ENCODE measurements at regions not wholly inside any gene's neighbourhood (a gene's known extent, or its start where the extent isn't known, plus 50 kb on each side); places are given as distances from the start of the nearest gene placed in this dataset.

DNA sequence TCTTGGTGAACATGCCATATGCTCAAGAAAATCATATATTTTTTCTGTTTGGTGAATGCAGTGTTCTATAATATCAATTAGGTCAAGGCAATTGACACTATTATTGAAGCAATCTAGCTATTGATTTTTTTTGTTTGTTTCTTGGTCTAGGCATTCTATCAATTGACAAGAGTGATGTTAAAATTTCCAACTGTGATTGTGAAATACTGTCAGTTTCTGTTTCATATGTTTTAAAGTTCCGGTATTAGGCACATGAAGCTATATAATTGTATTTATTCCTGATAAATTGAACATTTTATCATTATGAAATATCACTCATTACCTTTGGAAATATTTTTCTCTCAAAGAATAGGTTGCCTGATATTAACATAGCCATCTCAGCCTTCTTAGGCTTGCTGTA, 653.4 kb downstream of the HDGFL1 start:
- Mint-ChIP-seq H3K36me3 (no peaks in the 10 kb centered on the region), H3K4me1 (no peaks in the 10 kb centered on the region), H3K4me3 (no peak overlapping the region), H3K9me3 (peaks cover 24% of the 10 kb centered on the region), H3K27me3 (no peaks in the 10 kb centered on the region), H3K27ac (no peak overlapping the region)
- CTCF ChIA-PET, result no interaction called here
- no peak for DNase-seq

DNA sequence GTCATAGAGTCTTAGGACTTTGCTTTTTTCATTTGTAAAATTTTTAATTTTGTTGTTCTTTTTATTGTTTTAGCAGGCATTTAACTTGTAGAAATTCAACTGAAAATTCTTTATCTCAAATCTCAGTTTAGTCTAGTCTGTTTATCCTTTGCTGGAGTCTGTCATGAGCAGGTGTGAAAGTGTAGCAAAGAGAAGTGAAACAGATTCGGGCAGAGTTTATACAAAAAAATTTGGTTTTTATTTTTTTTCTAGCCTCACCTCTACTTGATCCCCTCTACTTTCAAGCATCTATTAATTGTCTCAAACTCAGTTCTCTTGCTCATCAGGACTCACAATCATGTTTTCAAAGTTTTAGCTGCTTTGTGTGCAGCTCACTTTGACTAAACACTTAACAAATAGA, 655.2 kb downstream of the HDGFL1 start:
- H3K27ac Mint-ChIP-seq, result no peak overlapping the region
- no peak overlapping the region for H3K4me3 Mint-ChIP-seq
- H3K36me3 Mint-ChIP-seq, result no peaks in the 10 kb centered on the region
- CTCF ChIA-PET, result no interaction called here
- peaks cover 37% of the 10 kb centered on the region for H3K9me3 Mint-ChIP-seq
- DNase-seq, result no peak
- no peaks in the 10 kb centered on the region for H3K27me3 Mint-ChIP-seq
- no peaks in the 10 kb centered on the region for H3K4me1 Mint-ChIP-seq

DNA sequence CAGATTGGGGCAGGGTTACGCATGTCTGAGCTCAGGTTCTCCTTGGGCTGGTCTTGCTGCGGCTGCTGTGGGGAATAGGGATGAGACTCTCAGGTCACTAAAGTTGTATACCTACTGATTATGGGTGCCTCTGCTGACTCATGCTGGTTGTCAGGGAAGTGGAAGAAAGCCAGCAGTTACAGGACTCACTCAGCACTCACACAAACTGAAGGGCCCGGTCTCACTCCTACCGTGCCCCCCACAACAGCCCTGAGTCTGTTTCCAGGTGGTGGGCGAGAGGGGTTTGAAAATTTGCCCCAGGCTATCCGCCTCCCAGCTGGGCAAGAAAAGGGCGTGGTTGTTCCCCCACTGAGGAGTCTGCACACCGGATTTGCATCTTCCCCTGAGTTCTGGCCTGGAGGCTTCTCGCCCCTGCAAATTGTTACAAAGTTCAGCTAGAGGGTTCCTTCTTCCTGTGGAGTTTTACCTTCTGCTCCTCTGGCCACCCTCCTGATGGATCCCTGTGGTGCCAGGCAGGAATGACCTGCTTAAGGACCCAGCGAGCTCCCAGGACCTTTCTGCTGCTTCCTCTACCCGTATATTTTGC, 659.2 kb downstream of the HDGFL1 start:
- DNase-seq, result no peak
- Mint-ChIP-seq H3K9me3 (peaks cover 36% of the 10 kb centered on the region), H3K4me3 (no peak overlapping the region), H3K4me1 (no peaks in the 10 kb centered on the region), H3K27me3 (no peaks in the 10 kb centered on the region), H3K27ac (no peak overlapping the region), H3K36me3 (no peaks in the 10 kb centered on the region)
- CTCF ChIA-PET, result no interaction called here

DNA sequence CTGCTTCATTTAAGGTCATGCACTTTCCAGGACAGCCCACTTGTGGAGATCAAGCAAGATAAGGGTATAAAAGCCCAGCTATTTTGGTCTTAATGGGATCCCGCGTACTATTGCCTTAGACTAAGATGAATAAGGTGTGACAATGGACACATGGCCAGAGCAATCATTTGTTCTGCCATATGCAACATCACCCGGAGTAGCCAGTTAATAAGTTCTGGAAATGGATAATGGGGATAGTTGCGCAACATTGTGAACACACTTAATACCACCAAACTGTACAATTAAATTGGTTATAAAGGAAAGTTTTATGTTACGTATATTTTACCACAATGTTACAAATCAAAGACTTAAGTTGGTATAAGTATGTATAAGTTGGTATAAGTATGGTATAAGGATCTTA, 674.5 kb downstream of the HDGFL1 start:
- Mint-ChIP-seq H3K36me3 (no peaks in the 10 kb centered on the region), H3K4me3 (no peak overlapping the region), H3K4me1 (no peaks in the 10 kb centered on the region), H3K27ac (no peak overlapping the region), H3K27me3 (no peaks in the 10 kb centered on the region), H3K9me3 (peaks cover 8% of the 10 kb centered on the region)
- no peak for DNase-seq
- CTCF ChIA-PET, result no interaction called here

DNA sequence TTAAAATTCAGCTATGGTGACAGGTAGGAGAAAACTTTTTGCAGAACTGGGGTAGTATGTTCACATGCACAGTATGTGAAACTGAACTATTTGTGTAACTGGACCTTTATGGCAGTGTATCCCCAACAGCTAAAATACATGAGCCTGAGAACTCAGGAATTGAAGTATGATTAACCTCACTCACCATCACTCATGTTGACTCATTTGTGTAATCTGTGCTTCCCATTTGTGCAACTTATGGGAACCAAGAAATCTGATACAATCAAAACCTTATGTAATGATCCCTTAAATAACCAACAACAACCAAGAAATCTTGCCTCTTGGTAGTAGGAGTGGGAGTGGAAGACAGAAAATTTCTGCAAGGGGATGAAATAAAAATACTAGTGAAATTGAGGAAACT, 674.9 kb downstream of the HDGFL1 start:
- H3K27ac Mint-ChIP-seq, result no peak overlapping the region
- no peaks in the 10 kb centered on the region for H3K27me3 Mint-ChIP-seq
- DNase-seq, result no peak
- H3K9me3 Mint-ChIP-seq, result peaks cover 8% of the 10 kb centered on the region
- no peak overlapping the region for H3K4me3 Mint-ChIP-seq
- no peaks in the 10 kb centered on the region for H3K36me3 Mint-ChIP-seq
- no peaks in the 10 kb centered on the region for H3K4me1 Mint-ChIP-seq
- CTCF ChIA-PET, result no interaction called here

DNA sequence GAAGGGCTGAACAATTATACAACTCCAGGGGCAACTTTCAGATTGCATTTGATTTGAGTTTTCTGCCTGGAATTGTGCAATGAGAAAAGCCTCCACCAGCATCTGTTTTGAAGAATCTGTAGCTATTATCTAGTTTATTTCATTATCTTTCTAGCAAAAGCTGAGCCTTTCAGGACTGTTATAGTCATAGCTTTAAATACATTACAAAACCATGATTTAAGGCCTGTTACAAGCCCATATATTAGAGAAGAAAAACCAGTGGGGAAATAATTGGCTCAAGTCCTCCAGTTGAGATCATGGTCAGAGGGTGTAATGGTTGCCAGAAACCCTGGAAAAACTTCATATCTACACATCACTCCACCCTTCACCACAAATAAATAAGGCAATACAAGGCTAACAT, 676.2 kb downstream of the HDGFL1 start:
- H3K4me3 Mint-ChIP-seq, result no peak overlapping the region
- no peak for DNase-seq

DNA sequence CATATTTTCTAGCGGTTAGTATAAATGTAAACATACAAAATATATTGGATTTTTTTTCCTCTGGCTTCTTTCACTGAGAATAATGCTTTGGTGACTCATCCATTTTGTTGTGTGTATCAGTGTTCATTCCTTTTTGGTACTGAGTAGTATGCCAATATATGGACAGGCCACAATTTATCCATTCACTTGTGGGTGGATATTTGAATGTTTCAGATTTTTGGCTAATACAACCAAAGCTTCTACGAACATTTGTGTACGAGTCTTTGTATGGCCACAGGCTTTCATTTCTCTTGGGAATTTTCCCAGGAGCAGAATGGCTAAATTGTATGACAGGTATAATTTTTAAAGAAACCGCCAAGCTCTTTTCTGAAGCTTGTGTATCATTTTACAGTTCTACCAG, 677.5 kb downstream of the HDGFL1 start:
- no peaks in the 10 kb centered on the region for H3K36me3 Mint-ChIP-seq
- H3K4me3 Mint-ChIP-seq, result no peak overlapping the region
- DNase-seq, result no peak
- H3K4me1 Mint-ChIP-seq, result no peaks in the 10 kb centered on the region
- CTCF ChIA-PET, result no interaction called here
- H3K9me3 Mint-ChIP-seq, result peaks cover 7% of the 10 kb centered on the region
- H3K27ac Mint-ChIP-seq, result no peak overlapping the region
- no peaks in the 10 kb centered on the region for H3K27me3 Mint-ChIP-seq

More for the DNA sequence above, 676.2 kb downstream of the HDGFL1 start:
- Mint-ChIP-seq H3K27me3 (no peaks in the 10 kb centered on the region), H3K9me3 (peaks cover 8% of the 10 kb centered on the region), H3K4me1 (no peaks in the 10 kb centered on the region), H3K36me3 (no peaks in the 10 kb centered on the region), H3K27ac (no peak overlapping the region)
- CTCF ChIA-PET, result no interaction called here

DNA sequence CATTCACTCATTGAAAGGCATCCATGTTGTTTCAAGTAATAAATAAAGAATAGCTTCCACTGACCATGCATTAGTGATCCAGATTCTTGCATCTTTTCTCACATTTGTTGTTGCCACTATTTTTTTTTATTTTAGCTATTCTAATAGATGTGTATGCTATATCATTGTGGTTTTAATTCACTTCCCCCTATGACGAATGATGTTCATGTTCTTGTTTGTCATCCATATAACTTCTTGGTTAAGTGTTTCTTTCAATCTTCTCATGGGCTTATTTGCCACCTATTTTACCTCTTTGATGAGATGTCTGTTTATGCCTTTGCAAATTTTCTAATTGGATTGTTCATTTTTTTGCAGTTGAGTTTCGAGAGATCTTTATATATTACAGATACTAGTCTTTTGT, 681.2 kb downstream of the HDGFL1 start:
- CTCF ChIA-PET, result no interaction called here
- no peaks in the 10 kb centered on the region for H3K36me3 Mint-ChIP-seq
- no peaks in the 10 kb centered on the region for H3K27me3 Mint-ChIP-seq
- no peak overlapping the region for H3K27ac Mint-ChIP-seq
- H3K9me3 Mint-ChIP-seq, result peaks cover 8% of the 10 kb centered on the region
- no peaks in the 10 kb centered on the region for H3K4me1 Mint-ChIP-seq
- H3K4me3 Mint-ChIP-seq, result no peak overlapping the region
- no peak for DNase-seq

DNA sequence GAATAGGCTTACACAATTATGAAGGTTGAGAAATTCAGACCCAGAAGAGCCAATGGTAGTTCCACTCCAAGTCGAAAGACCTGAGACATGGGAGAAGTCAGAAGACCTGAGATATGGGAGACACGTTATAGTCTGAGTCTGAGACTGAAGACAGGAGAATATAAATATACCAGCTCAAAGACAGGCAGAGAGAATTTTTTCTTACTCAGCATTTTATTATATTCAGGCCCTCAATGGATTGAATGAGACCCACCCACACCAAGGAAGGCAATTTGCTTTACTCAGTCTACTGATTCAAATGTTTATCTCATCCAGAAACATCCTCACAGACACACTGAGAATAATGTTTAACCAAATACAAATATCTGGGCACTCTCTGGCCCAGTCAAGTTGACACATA, 693.5 kb downstream of the HDGFL1 start:
- no peak overlapping the region for H3K4me3 Mint-ChIP-seq
- no peak for DNase-seq
- no peaks in the 10 kb centered on the region for H3K4me1 Mint-ChIP-seq
- H3K27me3 Mint-ChIP-seq, result no peaks in the 10 kb centered on the region
- no peaks in the 10 kb centered on the region for H3K36me3 Mint-ChIP-seq
- H3K27ac Mint-ChIP-seq, result no peak overlapping the region
- peaks cover 24% of the 10 kb centered on the region for H3K9me3 Mint-ChIP-seq
- CTCF ChIA-PET, result no interaction called here

DNA sequence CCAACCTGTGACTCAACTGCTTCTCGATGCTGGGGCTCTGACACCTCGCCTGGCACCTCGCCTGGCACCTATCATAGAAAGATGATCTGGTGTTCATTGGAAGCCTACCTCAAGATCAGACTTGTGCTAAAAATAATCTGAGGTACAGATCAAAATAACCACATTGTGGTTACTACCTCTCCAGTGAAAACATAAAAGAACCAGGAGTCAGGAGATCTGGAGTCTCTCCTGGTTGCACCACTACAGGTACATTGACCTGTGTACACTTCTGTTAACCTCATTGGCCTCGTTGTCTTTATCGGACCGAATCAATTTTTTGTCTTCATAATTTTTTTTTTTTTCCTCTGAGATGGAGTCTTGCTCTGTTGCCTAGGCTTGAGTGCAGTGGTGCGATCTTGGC, 695.9 kb downstream of the HDGFL1 start:
- DNase-seq, result no peak
- H3K27ac Mint-ChIP-seq, result no peak overlapping the region
- H3K9me3 Mint-ChIP-seq, result peaks cover 10% of the 10 kb centered on the region
- no peaks in the 10 kb centered on the region for H3K27me3 Mint-ChIP-seq
- no peak overlapping the region for H3K4me3 Mint-ChIP-seq
- CTCF ChIA-PET, result no interaction called here
- H3K4me1 Mint-ChIP-seq, result no peaks in the 10 kb centered on the region
- H3K36me3 Mint-ChIP-seq, result no peaks in the 10 kb centered on the region

DNA sequence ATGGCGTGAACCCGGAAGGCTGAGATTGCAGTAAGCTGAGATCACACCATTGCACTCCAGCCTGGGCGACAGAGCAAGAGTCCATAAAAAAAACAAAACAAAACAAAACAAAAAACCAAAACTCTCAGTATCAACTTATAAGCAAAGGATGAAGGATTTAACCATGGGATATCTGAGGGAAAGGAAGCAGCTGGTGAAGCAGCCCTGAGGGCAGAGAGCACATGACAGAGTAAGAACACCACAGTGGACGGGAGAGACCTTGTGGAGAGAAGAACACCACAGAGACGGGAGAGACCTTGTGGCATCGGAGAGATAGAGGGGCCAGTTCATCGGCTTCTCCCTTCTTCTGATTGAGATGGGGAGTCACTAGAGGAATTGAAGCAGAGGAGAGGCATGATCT, 697.2 kb downstream of the HDGFL1 start:
- DNase-seq, result no peak
- H3K4me1 Mint-ChIP-seq, result no peaks in the 10 kb centered on the region
- H3K9me3 Mint-ChIP-seq, result peaks cover 6% of the 10 kb centered on the region
- H3K27me3 Mint-ChIP-seq, result no peaks in the 10 kb centered on the region
- CTCF ChIA-PET, result no interaction called here
- no peak overlapping the region for H3K4me3 Mint-ChIP-seq
- no peaks in the 10 kb centered on the region for H3K36me3 Mint-ChIP-seq
- H3K27ac Mint-ChIP-seq, result no peak overlapping the region

DNA sequence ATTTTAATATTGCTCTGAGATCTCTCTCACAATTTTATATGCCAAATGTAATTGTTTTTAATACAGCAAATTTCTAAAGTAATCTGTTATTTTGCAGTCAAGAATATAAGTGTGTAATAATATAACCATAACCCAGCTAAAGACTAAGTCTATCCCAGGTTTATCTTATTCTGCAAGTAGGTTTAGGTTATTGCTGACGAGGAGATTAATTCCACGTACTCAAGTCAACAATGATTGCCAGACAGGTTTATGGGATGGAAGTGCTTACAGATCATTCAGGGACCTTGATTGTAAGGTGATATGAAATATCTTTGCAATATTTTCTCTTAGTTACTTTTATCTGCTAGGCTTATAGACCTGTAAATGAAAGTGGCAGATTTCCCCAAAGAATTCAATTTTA, 698.3 kb downstream of the HDGFL1 start:
- H3K4me1 Mint-ChIP-seq, result no peaks in the 10 kb centered on the region
- CTCF ChIA-PET, result no interaction called here

DNA sequence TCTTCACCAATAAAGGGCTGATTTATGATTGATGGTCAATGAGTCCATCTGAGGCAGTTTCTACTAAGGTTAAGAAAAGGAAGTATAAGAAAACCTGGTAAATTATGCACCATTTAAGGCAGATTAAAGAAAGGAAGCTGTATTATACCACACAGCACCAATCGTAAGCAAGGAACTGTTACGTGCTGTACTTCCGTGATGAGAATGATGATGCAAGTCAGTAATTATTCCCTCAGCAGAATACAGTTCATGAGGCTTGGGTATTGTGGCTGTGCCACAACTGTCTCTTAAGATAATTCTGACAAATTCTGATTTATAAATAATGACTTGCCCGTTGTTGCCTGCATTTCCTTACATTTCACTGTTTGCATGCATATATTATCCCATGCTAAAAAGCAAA, 699.0 kb downstream of the HDGFL1 start:
- no peak overlapping the region for H3K27ac Mint-ChIP-seq
- DNase-seq, result no peak
- no peaks in the 10 kb centered on the region for H3K36me3 Mint-ChIP-seq
- H3K4me1 Mint-ChIP-seq, result no peaks in the 10 kb centered on the region
- peaks cover 6% of the 10 kb centered on the region for H3K9me3 Mint-ChIP-seq
- H3K4me3 Mint-ChIP-seq, result no peak overlapping the region
- H3K27me3 Mint-ChIP-seq, result no peaks in the 10 kb centered on the region
- CTCF ChIA-PET, result no interaction called here

More for the DNA sequence above, 698.3 kb downstream of the HDGFL1 start:
- H3K27ac Mint-ChIP-seq, result no peak overlapping the region
- DNase-seq, result no peak
- no peaks in the 10 kb centered on the region for H3K36me3 Mint-ChIP-seq
- peaks cover 6% of the 10 kb centered on the region for H3K9me3 Mint-ChIP-seq
- no peak overlapping the region for H3K4me3 Mint-ChIP-seq
- no peaks in the 10 kb centered on the region for H3K27me3 Mint-ChIP-seq

DNA sequence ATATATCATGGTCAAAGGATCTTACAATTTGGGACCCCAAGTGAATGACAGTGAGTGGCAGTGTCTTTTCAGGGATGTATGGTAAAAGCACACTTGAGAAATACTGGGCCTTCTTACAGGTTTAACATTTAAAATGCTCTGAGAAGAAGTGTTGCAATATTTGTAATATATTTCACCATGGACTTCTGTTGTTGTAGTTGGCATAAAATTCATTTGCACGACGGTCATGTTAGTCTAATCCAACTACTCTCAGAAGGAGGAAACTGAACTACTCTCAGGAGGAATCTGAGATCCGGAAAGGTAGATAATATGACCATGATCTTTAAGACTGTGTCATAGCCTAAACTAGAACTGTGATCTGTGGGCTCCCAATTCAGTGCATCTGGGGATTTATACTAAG, 700.1 kb downstream of the HDGFL1 start:
- Mint-ChIP-seq H3K27ac (no peak overlapping the region), H3K4me1 (no peaks in the 10 kb centered on the region), H3K9me3 (peaks cover 6% of the 10 kb centered on the region), H3K4me3 (no peak overlapping the region), H3K27me3 (no peaks in the 10 kb centered on the region), H3K36me3 (no peaks in the 10 kb centered on the region)
- DNase-seq, result no peak
- CTCF ChIA-PET, result no interaction called here

DNA sequence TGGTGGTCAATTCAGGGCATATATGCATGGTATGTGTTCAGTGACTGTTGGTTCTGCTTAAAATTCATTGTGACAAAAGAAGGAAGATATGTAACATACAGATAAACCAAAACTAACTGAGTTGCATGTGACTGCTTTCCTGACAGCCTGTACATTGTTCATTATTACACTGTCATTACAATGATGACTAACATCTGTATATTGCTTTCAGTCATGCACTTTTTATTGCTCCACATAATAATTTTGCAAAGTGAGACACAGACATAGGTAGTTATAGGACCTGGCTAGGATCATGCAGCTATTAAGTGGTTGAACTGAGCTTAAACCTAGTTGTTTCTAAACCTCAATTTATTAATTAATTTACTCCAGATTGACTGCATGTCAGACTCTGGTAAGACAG, 703.2 kb downstream of the HDGFL1 start:
- Mint-ChIP-seq H3K9me3 (peaks cover 2% of the 10 kb centered on the region), H3K27me3 (no peaks in the 10 kb centered on the region), H3K4me1 (no peaks in the 10 kb centered on the region), H3K4me3 (no peak overlapping the region), H3K27ac (no peak overlapping the region), H3K36me3 (no peaks in the 10 kb centered on the region)
- CTCF ChIA-PET, result no interaction called here
- no peak for DNase-seq

DNA sequence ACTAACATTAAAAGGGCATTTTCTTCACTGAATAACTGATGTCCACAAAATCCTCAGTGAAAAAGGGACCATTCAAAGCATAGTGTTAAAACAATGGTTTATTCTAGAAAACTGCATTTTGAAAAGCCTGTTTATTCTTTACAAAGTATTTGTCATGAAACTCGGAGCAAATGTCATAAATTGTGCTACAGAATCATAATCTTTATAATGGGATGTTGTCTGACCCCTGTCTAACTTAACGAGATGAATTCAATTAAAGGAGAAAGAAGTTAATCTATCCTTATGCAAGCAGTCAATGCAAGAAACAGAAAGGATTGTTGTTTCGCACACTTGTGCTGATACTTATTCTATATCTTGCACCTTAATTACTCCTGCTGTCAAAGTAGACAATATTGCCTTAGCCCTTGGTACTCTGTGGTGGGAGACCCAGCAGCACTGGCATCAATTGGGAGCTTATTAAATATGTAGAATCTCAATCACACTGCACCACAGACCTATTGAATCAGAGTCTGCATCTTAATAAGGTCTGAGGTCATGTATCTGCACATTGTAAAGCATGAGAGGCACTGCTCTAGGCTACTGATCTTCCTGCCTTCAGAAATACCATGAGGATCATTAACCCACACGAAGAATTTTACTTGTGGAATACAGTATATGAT, 708.3 kb downstream of the HDGFL1 start:
- no peaks in the 10 kb centered on the region for H3K4me1 Mint-ChIP-seq
- H3K4me3 Mint-ChIP-seq, result no peak overlapping the region
- DNase-seq, result no peak
- no peaks in the 10 kb centered on the region for H3K36me3 Mint-ChIP-seq
- no peaks in the 10 kb centered on the region for H3K27me3 Mint-ChIP-seq
- no peak overlapping the region for H3K27ac Mint-ChIP-seq
- CTCF ChIA-PET, result no interaction called here
- H3K9me3 Mint-ChIP-seq, result no peaks in the 10 kb centered on the region

Measured in activated naive CD4-positive, alpha-beta T cell treated with anti-CD3 and anti-CD28 coated beads, Interleukin-2, amount 10 ng/mL, durations not matched to agents 7 days and 5 days (primary cell).